ENCODE measurements at regions not wholly inside any gene's neighbourhood (a gene's known extent, or its start where the extent isn't known, plus 50 kb on each side); places are given as distances from the start of the nearest gene placed in this dataset.

DNA sequence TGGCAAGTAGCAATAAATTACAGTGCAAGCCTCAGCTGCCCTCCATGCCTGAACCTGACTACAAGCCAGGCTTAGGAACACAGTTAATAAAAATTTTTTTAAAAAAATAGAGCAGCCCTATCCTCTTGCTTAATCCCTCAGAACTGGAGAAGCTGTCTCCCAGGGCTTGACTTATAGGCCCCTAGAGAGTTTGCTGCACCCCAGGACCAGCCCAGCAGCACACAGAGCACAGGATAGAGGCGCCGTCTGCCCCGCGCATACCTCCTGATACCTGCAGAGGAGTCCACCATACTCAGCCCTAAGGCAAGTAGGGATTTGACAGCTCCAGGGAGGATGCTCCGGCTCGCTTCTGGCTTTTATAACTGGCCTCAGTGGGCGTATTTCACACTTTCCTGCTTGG, 548.6 kb upstream of the RAB6C start:
- H3K4me3 ChIP-seq = no peak overlapping the region
- H3K27ac ChIP-seq = no peak overlapping the region
- WGBS, 3 donors = 63 to 71% (median 67%) methylated on average over 7 of the region's 7 CpGs
- TF ChIP-seq, protein P1, sequence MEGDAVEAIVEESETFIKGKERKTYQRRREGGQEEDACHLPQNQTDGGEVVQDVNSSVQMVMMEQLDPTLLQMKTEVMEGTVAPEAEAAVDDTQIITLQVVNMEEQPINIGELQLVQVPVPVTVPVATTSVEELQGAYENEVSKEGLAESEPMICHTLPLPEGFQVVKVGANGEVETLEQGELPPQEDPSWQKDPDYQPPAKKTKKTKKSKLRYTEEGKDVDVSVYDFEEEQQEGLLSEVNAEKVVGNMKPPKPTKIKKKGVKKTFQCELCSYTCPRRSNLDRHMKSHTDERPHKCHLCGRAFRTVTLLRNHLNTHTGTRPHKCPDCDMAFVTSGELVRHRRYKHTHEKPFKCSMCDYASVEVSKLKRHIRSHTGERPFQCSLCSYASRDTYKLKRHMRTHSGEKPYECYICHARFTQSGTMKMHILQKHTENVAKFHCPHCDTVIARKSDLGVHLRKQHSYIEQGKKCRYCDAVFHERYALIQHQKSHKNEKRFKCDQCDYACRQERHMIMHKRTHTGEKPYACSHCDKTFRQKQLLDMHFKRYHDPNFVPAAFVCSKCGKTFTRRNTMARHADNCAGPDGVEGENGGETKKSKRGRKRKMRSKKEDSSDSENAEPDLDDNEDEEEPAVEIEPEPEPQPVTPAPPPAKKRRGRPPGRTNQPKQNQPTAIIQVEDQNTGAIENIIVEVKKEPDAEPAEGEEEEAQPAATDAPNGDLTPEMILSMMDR (IDR thresholded peaks at IDR 0.05) = no peak
- no peak for ATAC-seq
- H3K9me3 ChIP-seq = no peaks in the 10 kb centered on the region
- DNase-seq = no peak
- H3K36me3 ChIP-seq (ENCODE audit: insufficient read depth in 1 of 2, low read depth in 1 of 2) = no peaks in the 10 kb centered on the region
- no peaks in the 10 kb centered on the region for H3K4me1 ChIP-seq
- H3K27me3 ChIP-seq (ENCODE audit: insufficient read depth in 3 of 3, low read length in 2 of 3) = no peaks in the 10 kb centered on the region
- intact Hi-C loops (cut with DNase I) = no loop called here

- intact Hi-C loops (cut with DNase I) = no loop called here
- WGBS, 3 donors = 76 to 78% (median 77%) methylated on average over 7 of the region's 7 CpGs
- no peak for ATAC-seq
- H3K4me1 ChIP-seq = no peaks in the 10 kb centered on the region
- H3K27me3 ChIP-seq (ENCODE audit: insufficient read depth in 3 of 3, low read length in 2 of 3) = no peaks in the 10 kb centered on the region
- no peaks in the 10 kb centered on the region for H3K36me3 ChIP-seq (ENCODE audit: insufficient read depth in 1 of 2, low read depth in 1 of 2)
- no peaks in the 10 kb centered on the region for H3K9me3 ChIP-seq
- DNase-seq = no peak
- no peak overlapping the region for H3K27ac ChIP-seq
- no peak overlapping the region for H3K4me3 ChIP-seq
- TF ChIP-seq, protein P1 (IDR thresholded peaks at IDR 0.05) = no peak
Observed at GRCh38 chr2:129431881-129432280, 547.6 kb upstream of the RAB6C start.

- intact Hi-C loops (cut with DNase I) = no loop called here
- no peak for DNase-seq
- H3K27ac ChIP-seq = no peak overlapping the region
- WGBS, 3 donors = 63 to 78% (median 69%) methylated on average over 5 of the region's 5 CpGs
- H3K4me1 ChIP-seq = no peaks in the 10 kb centered on the region
- H3K27me3 ChIP-seq (ENCODE audit: insufficient read depth in 3 of 3, low read length in 2 of 3) = no peaks in the 10 kb centered on the region
- no peaks in the 10 kb centered on the region for H3K9me3 ChIP-seq
- no peaks in the 10 kb centered on the region for H3K36me3 ChIP-seq (ENCODE audit: insufficient read depth in 1 of 2, low read depth in 1 of 2)
- ATAC-seq = no peak
- TF ChIP-seq, protein P1 (IDR thresholded peaks at IDR 0.05) = no peak
- no peak overlapping the region for H3K4me3 ChIP-seq
Observed at GRCh38 chr2:129436809-129437208, 542.7 kb upstream of the RAB6C start.

- ATAC-seq = no peak
- Histone ChIP-seq H3K27ac (no peak overlapping the region), H3K9me3 (no peaks in the 10 kb centered on the region), H3K4me3 (no peak overlapping the region), H3K27me3 (ENCODE audit: insufficient read depth in 3 of 3, low read length in 2 of 3) (no peaks in the 10 kb centered on the region), H3K4me1 (no peaks in the 10 kb centered on the region), H3K36me3 (ENCODE audit: insufficient read depth in 1 of 2, low read depth in 1 of 2) (no peaks in the 10 kb centered on the region)
- TF ChIP-seq, protein P1 (IDR thresholded peaks at IDR 0.05) = no peak
- intact Hi-C loops (cut with DNase I) = no loop called here
- 75 to 83% (median 76%) methylated on average over 3 of the region's 3 CpGs for WGBS, 3 donors
- no peak for DNase-seq
Observed at GRCh38 chr2:129437725-129438124, 541.7 kb upstream of the RAB6C start.

DNA sequence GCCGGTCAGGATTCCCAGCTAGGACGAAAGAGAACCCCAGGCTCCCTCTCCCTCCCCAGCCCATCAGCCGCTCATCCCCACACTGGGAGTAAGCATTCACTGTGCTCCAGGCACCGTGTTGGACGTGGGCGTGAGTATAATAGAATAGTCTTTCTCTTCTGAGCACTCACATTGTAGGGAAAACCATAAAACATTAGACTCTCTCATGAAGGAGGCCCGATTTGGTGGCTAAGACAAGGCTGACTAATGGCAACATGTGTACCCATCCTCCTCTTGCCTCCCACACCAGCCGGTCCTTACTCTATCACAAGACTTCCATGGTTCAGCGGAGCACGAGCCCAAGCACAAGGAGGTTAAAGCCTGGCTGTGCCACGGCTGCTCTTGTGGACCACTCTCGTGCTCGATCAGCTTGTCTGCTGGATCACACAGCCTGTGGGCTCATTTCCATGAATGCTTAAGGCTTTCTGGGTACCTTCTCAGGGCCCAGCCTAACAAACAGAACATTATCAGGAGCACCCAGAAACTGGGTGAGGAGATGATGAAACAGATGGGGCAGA, 540.9 kb upstream of the RAB6C start:
- Histone ChIP-seq H3K4me1 (no peaks in the 10 kb centered on the region), H3K4me3 (no peak overlapping the region), H3K27me3 (ENCODE audit: insufficient read depth in 3 of 3, low read length in 2 of 3) (no peaks in the 10 kb centered on the region), H3K27ac (no peak overlapping the region), H3K9me3 (no peaks in the 10 kb centered on the region), H3K36me3 (ENCODE audit: insufficient read depth in 1 of 2, low read depth in 1 of 2) (no peaks in the 10 kb centered on the region)
- DNase-seq = no peak
- TF ChIP-seq, protein P1 (IDR thresholded peaks at IDR 0.05) = no peak
- 79 to 89% (median 87%) methylated on average over 13 of the region's 13 CpGs for WGBS, 3 donors
- intact Hi-C loops (cut with DNase I) = no loop called here
- ATAC-seq = no peak

Measured in psoas muscle (tissue), 7 donors.